Prostate gland (tissue), 2 donors: ENCODE measurements at regions not wholly inside any gene's neighbourhood (a gene's known extent, or its start where the extent isn't known, plus 50 kb on each side); places are given as distances from the start of the nearest gene placed in this dataset.

ENCODE experiments used
- DNase-seq: peaks from one replicate; pipeline ENCODE4 v3.0.0-alpha.2; 2019; ENCODE audit warnings: low spot score
- H3K27ac ChIP-seq, 2 donors: fragments of 200-600 bp; sonication (generic); 2 replicates each; pipeline ENCODE4 v1.5.1; 2017 to 2019
- H3K27me3 ChIP-seq: fragments of 200-600 bp; sonication (generic); replicated peaks from 2 replicates; pipeline ENCODE4 v1.5.1; 2019; ENCODE audit not compliant: insufficient read depth
- H3K36me3 ChIP-seq, 2 donors: fragments of 200-600 bp; sonication (generic); 1 replicate in 1 of 2; 2 replicates in 1 of 2; pipeline versions ENCODE4 v1.5.1 to v1.8.1; 2017 to 2019
- H3K4me1 ChIP-seq: fragments of 200-600 bp; sonication (generic); replicated peaks from 2 replicates; pipeline ENCODE4 v1.5.1; 2019
- H3K4me3 ChIP-seq, 2 donors: fragments of 200-600 bp; sonication (generic); 2 replicates each; pipeline ENCODE4 v1.5.1; 2017 to 2019
- H3K9me3 ChIP-seq: fragments of 200-600 bp; sonication (generic); 2 replicates; pipeline ENCODE4 v1.5.1; 2017
- CTCF ChIP-seq, 4 experiments: fragments of 200-600 bp in 2 of 4; fragments of 450-650 bp in 2 of 4; sonication (generic) in 2 of 4; IDR thresholded peaks; 1 replicate in 3 of 4; 2 replicates in 1 of 4; pipeline ENCODE4 v1.5.1; 2016 to 2019; ENCODE audit warnings: antibody characterized with exemption in 4 of 4, mild to moderate bottlenecking in 2 of 4, moderate library complexity in 2 of 4
- POLR2A ChIP-seq: fragments of 450-650 bp; IDR thresholded peaks from one replicate; pipeline ENCODE4 v1.6.1; 2016; ENCODE audit warnings: antibody characterized with exemption, mild to moderate bottlenecking
- POLR2AphosphoS5 ChIP-seq: sonication (generic); formaldehyde crosslinking; IDR thresholded peaks from one replicate; pipeline ENCODE4 v1.6.1; 2017; ENCODE audit warnings: antibody characterized with exemption
- WGBS: methylation state at CpG from one replicate; pipeline ENCODE4 v1.1.5; 2018; 5-methylcytosine and 5-hydroxymethylcytosine counted together
- intact Hi-C: fragments of 100-400 bp; cut with DNase I; formaldehyde crosslinking; loops from one replicate; pipeline ENCODE4 v1.14.2; 2022

- WGBS, result 38% methylated on average over 2 of the region's 2 CpGs
- peak in 3 of 4 experiments; percentile 38 to 63 (median 51) for TF ChIP-seq CTCF (IDR thresholded peaks at IDR 0.05)
- TF ChIP-seq POLR2A, result no peak
- no peak for TF ChIP-seq POLR2AphosphoS5
- no peaks in the 10 kb centered on the region for H3K36me3 ChIP-seq
- no peak overlapping the region for H3K27ac ChIP-seq
- peak; percentile 32 for DNase-seq
- H3K4me1 ChIP-seq, result no peaks in the 10 kb centered on the region
- H3K9me3 ChIP-seq, result no peaks in the 10 kb centered on the region
- H3K27me3 ChIP-seq, result no peaks in the 10 kb centered on the region
- intact Hi-C loops, result loop anchor here (5.0 kb wide), 1 partner anchor 973 kb away; no protein-coding TSS in a partner anchor
- no peak overlapping the region for H3K4me3 ChIP-seq
Measured at GRCh38 chr5:39714036-39714698, 289.4 kb upstream of the DAB2 start.

GRCh38 chr5:39713250-39713916 is 288.6 kb upstream of the DAB2 start:
- Histone ChIP-seq H3K4me1 (no peaks in the 10 kb centered on the region), H3K27me3 (no peaks in the 10 kb centered on the region), H3K4me3 (no peak overlapping the region), H3K27ac (no peak overlapping the region), H3K36me3 (no peaks in the 10 kb centered on the region), H3K9me3 (no peaks in the 10 kb centered on the region)
- DNase-seq, result no peak
- intact Hi-C loops, result loop anchor here (5.0 kb wide), 1 partner anchor 974 kb away; no protein-coding TSS in a partner anchor
- WGBS, result 50% methylated on average over 2 of the region's 2 CpGs
- TF ChIP-seq POLR2A, result no peak
- no peak for TF ChIP-seq POLR2AphosphoS5
- no peak for TF ChIP-seq CTCF (IDR thresholded peaks at IDR 0.05)

- no peaks in the 10 kb centered on the region for H3K4me1 ChIP-seq
- H3K9me3 ChIP-seq, result no peaks in the 10 kb centered on the region
- H3K27me3 ChIP-seq, result no peaks in the 10 kb centered on the region
- H3K36me3 ChIP-seq, result no peaks in the 10 kb centered on the region
- DNase-seq, result no peak
- WGBS, result 96% methylated on average over 5 of the region's 5 CpGs
- H3K4me3 ChIP-seq, result no peak overlapping the region
- no peak overlapping the region for H3K27ac ChIP-seq
- TF ChIP-seq POLR2A (no peak), POLR2AphosphoS5 (no peak), CTCF (IDR thresholded peaks at IDR 0.05) (no peak)
- intact Hi-C loops, result loop anchor here (5.0 kb wide), 1 partner anchor 975 kb away; no protein-coding TSS in a partner anchor
Measured at GRCh38 chr5:39712316-39713249, 287.8 kb upstream of the DAB2 start.

DNA sequence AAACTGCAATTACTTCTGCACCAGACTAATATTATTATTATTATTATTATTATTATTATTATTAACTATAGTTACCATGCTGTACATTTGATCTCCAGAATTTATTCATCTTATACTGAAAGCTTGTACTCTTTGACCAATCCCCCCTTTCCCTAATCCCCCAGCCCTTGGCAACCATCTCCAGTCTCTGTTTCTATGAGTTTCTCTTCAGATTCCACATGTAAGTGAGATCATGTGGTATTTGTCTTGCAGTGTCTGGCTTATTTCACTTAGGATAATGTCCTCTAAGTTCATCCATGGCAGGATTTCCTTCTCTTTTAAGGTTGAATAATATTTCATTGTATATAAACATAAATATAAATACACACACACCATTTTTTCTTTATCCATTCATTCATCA is 287.0 kb upstream of the DAB2 start:
- no peak for DNase-seq
- no peaks in the 10 kb centered on the region for H3K27me3 ChIP-seq
- no peak overlapping the region for H3K4me3 ChIP-seq
- intact Hi-C loops, result loop anchor here (5.0 kb wide), 1 partner anchor 975 kb away; no protein-coding TSS in a partner anchor
- no peaks in the 10 kb centered on the region for H3K36me3 ChIP-seq
- no peaks in the 10 kb centered on the region for H3K9me3 ChIP-seq
- TF ChIP-seq POLR2A, result no peak
- no peak for TF ChIP-seq POLR2AphosphoS5
- no peak for TF ChIP-seq CTCF (IDR thresholded peaks at IDR 0.05)
- no peaks in the 10 kb centered on the region for H3K4me1 ChIP-seq
- no peak overlapping the region for H3K27ac ChIP-seq
